Fibroblast of lung (primary cell): ENCODE measurements at regions not wholly inside any gene's neighbourhood (a gene's known extent, or its start where the extent isn't known, plus 50 kb on each side); places are given as distances from the start of the nearest gene placed in this dataset.

Experiments used
- CTCF ChIP-seq, 2 donors: IDR thresholded peaks in 1 of 2; conservative IDR thresholded peaks in 1 of 2; 1 replicate in 1 of 2; 2 replicates in 1 of 2; pipeline ENCODE4 v1.5.1; 2011 to 2012; ENCODE audit warnings: low read length in 2 of 2, control low read depth in 1 of 2, inconsistent platforms in 1 of 2, low read depth in 1 of 2, mild to moderate bottlenecking in 1 of 2
- EZH2 ChIP-seq: IDR thresholded peaks from 2 replicates; pipeline ENCODE4 v1.5.1; 2012; ENCODE audit warnings: low read length, control low read depth, mild to moderate bottlenecking; ENCODE audit errors: missing control alignments

GRCh38 chr6:80725156-80725930, 618.9 kb downstream of the BCKDHB start:
- no peak for TF ChIP-seq EZH2
- TF ChIP-seq CTCF (conservative IDR thresholded peaks at IDR 0.05 in 1 of 2, IDR thresholded peaks at IDR 0.05 in 1 of 2; ENCODE audit: low read depth in 1 of 2, low read length in 2 of 2) = no peak
